ENCODE measurements at regions not wholly inside any gene's neighbourhood (a gene's known extent, or its start where the extent isn't known, plus 50 kb on each side); places are given as distances from the start of the nearest gene placed in this dataset.

GRCh38 chr10:21080261-21080660, 183.2 kb upstream of the NEBL start:
- H3K27me3 Mint-ChIP-seq (ENCODE audit: unreplicated experiment), result no peaks in the 10 kb centered on the region
- intact Hi-C loops (cut with micrococcal nuclease; ENCODE audit: unreplicated experiment), result no loop called here
- H3K4me1 Mint-ChIP-seq (ENCODE audit: low read depth, unreplicated experiment), result peaks cover 9% of the 10 kb centered on the region
- no TSS peak for BruUV-seq (replicated peaks)
- no peak for TF ChIP-seq CTCF (IDR thresholded peaks at IDR 0.05; ENCODE audit: unreplicated experiment)
- no peak overlapping the region for H3K4me3 Mint-ChIP-seq (ENCODE audit: low read depth, unreplicated experiment)
- CTCF ChIA-PET, result no interaction called here
- no peak for DNase-seq
- H3K9me3 Mint-ChIP-seq (ENCODE audit: low read depth, unreplicated experiment), result no peaks in the 10 kb centered on the region
- no peak overlapping the region for H3K27ac Mint-ChIP-seq (ENCODE audit: unreplicated experiment)
- H3K36me3 Mint-ChIP-seq (ENCODE audit: insufficient read depth, unreplicated experiment), result no peaks in the 10 kb centered on the region

GRCh38 chr10:21079330-21079658, 182.2 kb upstream of the NEBL start:
- intact Hi-C loops (cut with micrococcal nuclease; ENCODE audit: unreplicated experiment), result loop anchor here (2.0 to 10.0 kb wide), 6 partner anchors 56 to 876 kb away; no protein-coding TSS in a partner anchor

GRCh38 chr10:21078410-21079329, 181.6 kb upstream of the NEBL start:
- no peak overlapping the region for H3K4me3 Mint-ChIP-seq (ENCODE audit: low read depth, unreplicated experiment)
- intact Hi-C loops (cut with micrococcal nuclease; ENCODE audit: unreplicated experiment), result loop anchor here (1.0 to 10.0 kb wide), 7 partner anchors 56 to 876 kb away; no protein-coding TSS in a partner anchor
- CTCF ChIA-PET, result interaction anchor here (0.7 to 1.5 kb wide), 3 partner anchors 19 to 418 kb away, joined by 3 to 5 read pairs (median 4); no protein-coding TSS in a partner anchor
- no peaks in the 10 kb centered on the region for H3K36me3 Mint-ChIP-seq (ENCODE audit: insufficient read depth, unreplicated experiment)
- H3K9me3 Mint-ChIP-seq (ENCODE audit: low read depth, unreplicated experiment), result no peaks in the 10 kb centered on the region
- peak; percentile 73 for DNase-seq
- peaks cover 9% of the 10 kb centered on the region for H3K4me1 Mint-ChIP-seq (ENCODE audit: low read depth, unreplicated experiment)
- BruUV-seq (replicated peaks), result no TSS peak
- no peaks in the 10 kb centered on the region for H3K27me3 Mint-ChIP-seq (ENCODE audit: unreplicated experiment)
- TF ChIP-seq CTCF (IDR thresholded peaks at IDR 0.05; ENCODE audit: unreplicated experiment), result peak; percentile 73
- peak overlapping the region; percentile 47 for H3K27ac Mint-ChIP-seq (ENCODE audit: unreplicated experiment)

More at GRCh38 chr10:21079330-21079658, 182.2 kb upstream of the NEBL start:
- Mint-ChIP-seq H3K9me3 (ENCODE audit: low read depth, unreplicated experiment) (no peaks in the 10 kb centered on the region), H3K27ac (ENCODE audit: unreplicated experiment) (peak overlapping the region; percentile 47), H3K27me3 (ENCODE audit: unreplicated experiment) (no peaks in the 10 kb centered on the region), H3K36me3 (ENCODE audit: insufficient read depth, unreplicated experiment) (no peaks in the 10 kb centered on the region), H3K4me3 (ENCODE audit: low read depth, unreplicated experiment) (no peak overlapping the region), H3K4me1 (ENCODE audit: low read depth, unreplicated experiment) (peaks cover 9% of the 10 kb centered on the region)
- TF ChIP-seq CTCF (IDR thresholded peaks at IDR 0.05; ENCODE audit: unreplicated experiment), result no peak
- CTCF ChIA-PET, result interaction anchor here (0.7 to 1.5 kb wide), 3 partner anchors 18 to 418 kb away, joined by 3 to 5 read pairs (median 4); no protein-coding TSS in a partner anchor
- BruUV-seq (replicated peaks), result no TSS peak
- no peak for DNase-seq

GRCh38 chr10:21077681-21078080, 180.6 kb upstream of the NEBL start:
- Mint-ChIP-seq H3K4me3 (ENCODE audit: low read depth, unreplicated experiment) (no peak overlapping the region), H3K4me1 (ENCODE audit: low read depth, unreplicated experiment) (peaks cover 9% of the 10 kb centered on the region), H3K9me3 (ENCODE audit: low read depth, unreplicated experiment) (no peaks in the 10 kb centered on the region), H3K27me3 (ENCODE audit: unreplicated experiment) (no peaks in the 10 kb centered on the region), H3K27ac (ENCODE audit: unreplicated experiment) (no peak overlapping the region), H3K36me3 (ENCODE audit: insufficient read depth, unreplicated experiment) (no peaks in the 10 kb centered on the region)
- no peak for TF ChIP-seq CTCF (IDR thresholded peaks at IDR 0.05; ENCODE audit: unreplicated experiment)
- intact Hi-C loops (cut with micrococcal nuclease; ENCODE audit: unreplicated experiment), result loop anchor here (1.0 to 10.0 kb wide), 7 partner anchors 57 to 877 kb away; no protein-coding TSS in a partner anchor
- no peak for DNase-seq
- CTCF ChIA-PET, result interaction anchor here (1.0 kb wide), 1 partner anchor 9 kb away, joined by 3 read pairs; no protein-coding TSS in a partner anchor
- no TSS peak for BruUV-seq (replicated peaks)
